Esophagus muscularis mucosa (tissue), 4 donors: ENCODE measurements at regions not wholly inside any gene's neighbourhood (a gene's known extent, or its start where the extent isn't known, plus 50 kb on each side); places are given as distances from the start of the nearest gene placed in this dataset.
"Not testable (repeated sequence)": the region's sequence is repeated elsewhere in the genome, so short reads cannot be mapped to it uniquely, and the experiment has no call there.

Experiments used
- DNase-seq: peaks from one replicate; pipeline ENCODE4 v3.0.0-alpha.2; 2017; ENCODE audit errors: extremely low spot score
- H3K27ac ChIP-seq, 4 donors: fragments of 200-600 bp; sonication (generic); replicated peaks in 1 of 4; 1 replicate in 3 of 4; 2 replicates in 1 of 4; pipeline ENCODE4 v1.5.1; 2016 to 2019; ENCODE audit warnings: mild to moderate bottlenecking in 1 of 4
- H3K27me3 ChIP-seq, 4 donors: fragments of 200-600 bp; sonication (generic); one replicate each; pipeline versions ENCODE4 v1.5.1 to v1.6.0; 2016 to 2019
- H3K36me3 ChIP-seq, 4 donors: fragments of 200-600 bp; sonication (generic); one replicate each; pipeline ENCODE4 v1.5.1; 2016 to 2019
- H3K4me1 ChIP-seq, 4 donors: fragments of 200-600 bp; sonication (generic); one replicate each; pipeline ENCODE4 v1.5.1; 2016 to 2019
- H3K4me3 ChIP-seq, 4 donors: fragments of 200-600 bp; sonication (generic); 1 replicate in 2 of 4; 2 replicates in 2 of 4; pipeline ENCODE4 v1.5.1; 2016 to 2019; ENCODE audit warnings: mild to moderate bottlenecking in 4 of 4, moderate library complexity in 1 of 4
- H3K9me3 ChIP-seq, 4 donors: fragments of 200-600 bp; sonication (generic); 1 replicate in 3 of 4; 2 replicates in 1 of 4; pipeline ENCODE4 v1.5.1; 2016 to 2019
- CTCF ChIP-seq, 3 experiments: fragments of 200-600 bp in 2 of 3; fragments of 450-650 bp in 1 of 3; sonication (generic) in 2 of 3; IDR thresholded peaks; one replicate each; pipeline ENCODE4 v1.5.1; 2017 to 2019; ENCODE audit warnings: antibody characterized with exemption in 3 of 3, mild to moderate bottlenecking in 2 of 3, moderate library complexity in 1 of 3
- EP300 ChIP-seq: sonication (generic); formaldehyde crosslinking; IDR thresholded peaks from one replicate; pipeline ENCODE4 v1.6.1; 2017; ENCODE audit warnings: antibody characterized with exemption
- POLR2A ChIP-seq: fragments of 450-650 bp; IDR thresholded peaks from one replicate; pipeline ENCODE4 v1.6.1; 2017; ENCODE audit warnings: antibody characterized with exemption, moderate library complexity, mild to moderate bottlenecking, low read depth
- POLR2AphosphoS5 ChIP-seq, 2 donors: sonication (generic); formaldehyde crosslinking; IDR thresholded peaks; one replicate each; pipeline ENCODE4 v1.6.1; 2017; ENCODE audit warnings: antibody characterized with exemption in 2 of 2
- WGBS: methylation state at CpG from one replicate; pipeline ENCODE4 v1.1.5; 2018; 5-methylcytosine and 5-hydroxymethylcytosine counted together
- intact Hi-C: fragments of 100-400 bp; cut with DNase I; formaldehyde crosslinking; loops from one replicate; pipeline ENCODE4 v1.15.1; 2023

GRCh38 chr2:89763581-89764485 lies 1072.4 kb downstream of the RPIA start:
- H3K27me3 ChIP-seq = peaks cover 0 to 75% (median 26%) of the 10 kb centered on the region in 4 donors
- no peak for DNase-seq
- 89% methylated on average over 29 of the region's 29 CpGs for WGBS

DNA sequence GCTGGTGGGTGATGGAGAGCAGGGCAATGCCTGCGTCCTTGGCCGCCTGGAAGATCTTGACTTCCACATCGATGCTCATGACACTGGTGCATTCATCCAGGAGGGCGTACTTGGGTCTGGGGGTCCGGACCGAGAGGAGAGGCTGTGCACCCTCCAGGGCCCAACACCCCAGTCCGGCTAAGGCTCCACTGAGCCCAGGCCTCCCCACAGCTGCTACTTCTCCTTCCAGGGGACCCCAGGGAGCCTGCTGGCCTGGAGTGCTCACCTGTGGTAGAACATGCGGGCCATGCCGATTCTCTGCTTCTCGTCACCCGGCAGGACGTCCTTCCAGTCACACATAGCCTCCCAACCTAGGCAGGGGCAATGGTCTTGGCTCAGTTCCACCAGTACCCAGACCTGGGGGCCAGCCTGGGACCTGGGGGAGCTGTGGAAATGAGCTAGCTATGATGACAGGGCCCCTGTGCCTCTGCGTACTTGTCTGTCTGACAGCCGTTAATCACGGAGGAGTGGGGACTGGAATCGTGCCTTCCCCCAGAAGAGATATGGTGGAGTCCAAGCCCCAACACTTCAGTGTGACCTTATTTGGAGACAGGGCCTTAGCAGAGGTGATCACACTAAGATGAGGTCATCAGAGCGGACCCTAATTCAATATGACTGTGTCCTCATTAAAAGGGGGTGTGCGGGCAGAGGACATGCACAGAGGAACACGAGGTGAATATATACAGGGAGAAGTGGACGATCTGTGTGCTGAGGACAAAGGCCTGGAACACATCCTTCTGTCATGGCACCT lies 1073.3 kb downstream of the RPIA start:
- H3K27ac ChIP-seq, DNase-seq, intact Hi-C loops, H3K4me3 ChIP-seq, H3K36me3 ChIP-seq: not testable (repeated sequence)
- H3K9me3 ChIP-seq = peaks cover 0 to 21% (median 5%) of the 10 kb centered on the region in 4 donors
- WGBS = 94% methylated on average over 20 of the region's 20 CpGs
- peaks cover 0 to 11% (median 4%) of the 10 kb centered on the region in 4 donors for H3K4me1 ChIP-seq
- H3K27me3 ChIP-seq = peaks cover 0 to 76% (median 26%) of the 10 kb centered on the region in 4 donors

More at GRCh38 chr2:89763581-89764485, 1072.4 kb downstream of the RPIA start:
- TF ChIP-seq POLR2AphosphoS5 (IDR thresholded peaks at IDR 0.05) (no peak), POLR2A (no peak), CTCF (IDR thresholded peaks at IDR 0.05) (no peak), EP300 (no peak)
- H3K4me3 ChIP-seq = no peak overlapping the region
- H3K36me3 ChIP-seq = no peaks in the 10 kb centered on the region
- no peak overlapping the region for H3K27ac ChIP-seq
- intact Hi-C loops = no loop called here
- peaks cover 0 to 21% (median 5%) of the 10 kb centered on the region in 4 donors for H3K9me3 ChIP-seq
- peaks cover 0 to 11% (median 4%) of the 10 kb centered on the region in 4 donors for H3K4me1 ChIP-seq

DNA sequence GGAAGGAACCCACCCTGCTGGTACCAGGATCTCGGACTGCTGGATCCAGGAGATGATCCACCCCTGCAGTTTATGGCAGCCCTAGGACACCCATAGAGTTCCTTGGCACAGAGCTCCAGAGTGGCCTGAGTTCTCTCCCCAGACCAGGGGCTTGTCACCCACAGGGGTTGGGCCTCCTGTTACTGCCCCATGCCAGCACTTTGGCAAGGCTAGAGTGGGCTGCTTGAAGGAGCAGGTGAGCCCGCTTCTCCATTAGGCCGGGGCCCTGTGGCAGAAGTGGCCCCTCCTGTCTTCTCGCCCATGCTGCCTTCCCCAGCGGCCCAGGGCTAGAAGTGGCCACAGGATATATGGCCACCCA lies 1073.9 kb downstream of the RPIA start:
- H3K4me1 ChIP-seq = peaks cover 0 to 11% (median 4%) of the 10 kb centered on the region in 4 donors
- H3K27ac ChIP-seq, intact Hi-C loops, H3K36me3 ChIP-seq, H3K4me3 ChIP-seq, DNase-seq: not testable (repeated sequence)
- WGBS = 93% methylated on average over 5 of the region's 5 CpGs
- peaks cover 0 to 21% (median 5%) of the 10 kb centered on the region in 4 donors for H3K9me3 ChIP-seq
- peaks cover 0 to 80% (median 26%) of the 10 kb centered on the region in 4 donors for H3K27me3 ChIP-seq

DNA sequence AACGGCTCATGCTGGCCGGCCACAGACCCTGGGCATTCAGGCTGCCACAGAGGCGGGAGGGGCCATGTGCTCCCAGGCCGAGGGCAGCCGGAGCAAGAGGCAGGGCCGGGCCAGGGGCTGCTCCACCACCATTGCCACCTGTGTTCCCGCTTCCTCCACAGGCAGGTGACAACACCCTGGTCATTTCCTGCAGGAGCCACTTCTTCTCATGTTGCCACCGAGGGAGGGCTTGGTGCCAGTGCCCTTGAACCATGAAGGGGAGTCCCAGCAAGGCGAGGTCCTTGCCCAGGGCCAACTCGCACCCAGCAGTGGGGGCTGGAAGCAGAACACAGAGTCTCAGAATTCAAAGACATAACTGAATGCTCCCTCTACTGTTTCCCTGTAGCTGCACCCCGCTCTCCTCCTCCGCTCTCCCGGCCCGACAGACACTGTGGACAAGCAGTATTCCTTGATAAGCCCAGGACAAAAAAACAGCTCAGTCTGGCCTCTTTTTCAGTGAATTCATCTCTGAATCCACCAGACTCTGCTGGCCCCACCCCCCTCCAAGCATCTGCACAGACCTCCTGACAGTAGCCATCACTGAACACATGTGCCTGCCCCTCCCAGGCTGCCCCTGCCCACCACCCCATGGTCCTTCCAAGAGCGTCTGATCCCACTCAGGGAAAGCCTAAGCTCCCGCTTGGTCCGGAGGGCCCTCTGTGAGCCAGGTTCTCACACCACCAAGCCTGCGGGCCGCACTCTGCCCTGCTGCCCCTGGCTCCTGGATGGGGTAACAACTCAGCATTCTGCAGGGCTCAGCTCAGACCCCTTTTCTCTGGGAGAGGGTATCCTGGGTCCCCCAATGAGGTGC lies 1074.9 kb downstream of the RPIA start:
- 89% methylated on average over 19 of the region's 19 CpGs for WGBS
- H3K27ac ChIP-seq, intact Hi-C loops, DNase-seq, H3K4me3 ChIP-seq, H3K36me3 ChIP-seq: not testable (repeated sequence)
- peaks cover 0 to 73% (median 26%) of the 10 kb centered on the region in 4 donors for H3K27me3 ChIP-seq
- peaks cover 0 to 11% (median 4%) of the 10 kb centered on the region in 4 donors for H3K4me1 ChIP-seq
- H3K9me3 ChIP-seq = peaks cover 0 to 23% (median 5%) of the 10 kb centered on the region in 4 donors

- H3K27me3 ChIP-seq = peaks cover 0 to 72% (median 26%) of the 10 kb centered on the region in 4 donors
- intact Hi-C loops, DNase-seq, H3K36me3 ChIP-seq, H3K4me3 ChIP-seq, H3K27ac ChIP-seq: not testable (repeated sequence)
- 80% methylated on average over 1 of the region's 7 CpGs for WGBS
- H3K9me3 ChIP-seq = peaks cover 0 to 27% (median 5%) of the 10 kb centered on the region in 4 donors
- peaks cover 0 to 11% (median 4%) of the 10 kb centered on the region in 4 donors for H3K4me1 ChIP-seq
These were observed 1075.6 kb downstream of the RPIA start for GRCh38 chr2:89767058-89767457.

GRCh38 chr2:89767572-89768435 lies 1076.3 kb downstream of the RPIA start:
- Histone ChIP-seq H3K27ac (no peak overlapping the region), H3K4me1 (peaks cover 0 to 11% (median 4%) of the 10 kb centered on the region in 4 donors), H3K9me3 (peaks cover 0 to 27% (median 7%) of the 10 kb centered on the region in 4 donors), H3K36me3 (no peaks in the 10 kb centered on the region), H3K27me3 (peaks cover 0 to 64% (median 26%) of the 10 kb centered on the region in 4 donors), H3K4me3 (peak overlapping the region in 1 of 4 donors; percentile 10)
- intact Hi-C loops = no loop called here
- no peak for DNase-seq
- TF ChIP-seq POLR2AphosphoS5 (IDR thresholded peaks at IDR 0.05) (no peak), CTCF (IDR thresholded peaks at IDR 0.05) (no peak), EP300 (no peak), POLR2A (no peak)
- 18% methylated on average over 60 of the region's 60 CpGs for WGBS
